Progenitor cell of endocrine pancreas (in vitro differentiated cells): ENCODE measurements at regions not wholly inside any gene's neighbourhood (a gene's known extent, or its start where the extent isn't known, plus 50 kb on each side); places are given as distances from the start of the nearest gene placed in this dataset.

Source experiments
- DNase-seq: peaks from one replicate; pipeline ENCODE4 v3.0.0; 2021; ENCODE audit warnings: low spot score; ENCODE audit not compliant: unreplicated experiment
- H3K27ac Mint-ChIP-seq: 2 replicates; pipeline ENCODE4 v1.8.0; 2021; ENCODE audit warnings: mild to moderate bottlenecking, moderate library complexity, mixed read lengths
- H3K27me3 Mint-ChIP-seq: 2 replicates; pipeline ENCODE4 v1.8.0; 2021; ENCODE audit warnings: mixed read lengths
- H3K36me3 Mint-ChIP-seq: 2 replicates; pipeline ENCODE4 v1.8.0; 2022; ENCODE audit warnings: mixed read lengths; ENCODE audit not compliant: insufficient read depth
- H3K4me1 Mint-ChIP-seq: 2 replicates; pipeline ENCODE4 v1.8.0; 2021; ENCODE audit warnings: low read depth, mixed read lengths
- H3K4me3 Mint-ChIP-seq: 2 replicates; pipeline ENCODE4 v1.8.0; 2021; ENCODE audit warnings: low read depth, mild to moderate bottlenecking, moderate library complexity, mixed read lengths
- H3K9me3 Mint-ChIP-seq: 2 replicates; pipeline ENCODE4 v1.8.0; 2021; ENCODE audit warnings: low read depth, mixed read lengths
- TF ChIP-seq, protein P1 (sequence below): fragments of 200-600 bp; sonication (generic); IDR thresholded peaks from one replicate; pipeline ENCODE4 v1.5.0; 2021; ENCODE audit warnings: antibody characterized with exemption, mild to moderate bottlenecking; ENCODE audit not compliant: unreplicated experiment

DNA sequence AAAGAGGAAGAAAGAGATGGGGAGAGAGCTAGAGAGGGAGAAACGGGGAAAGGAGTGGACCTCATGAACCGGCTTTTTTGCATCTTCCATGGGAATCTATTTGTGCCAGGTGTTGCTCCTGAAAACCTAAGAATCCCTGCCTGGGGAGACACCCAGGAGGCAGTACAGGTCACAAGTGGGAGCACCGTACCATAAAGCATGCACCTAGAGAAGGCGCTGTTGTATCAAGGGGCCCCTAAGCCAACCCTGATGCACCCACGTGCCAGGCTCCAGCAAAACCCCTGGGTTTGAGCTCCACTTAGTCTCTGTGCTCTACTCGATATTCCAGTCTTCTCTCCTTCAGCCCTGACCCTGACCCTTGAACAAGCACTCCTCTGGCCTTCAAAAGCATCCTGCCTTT, 233.6 kb downstream of the RRAGC start:
- no peaks in the 10 kb centered on the region for H3K4me1 Mint-ChIP-seq
- peaks cover 26% of the 10 kb centered on the region for H3K27me3 Mint-ChIP-seq
- no peak for DNase-seq
- no peak overlapping the region for H3K4me3 Mint-ChIP-seq
- no peak overlapping the region for H3K27ac Mint-ChIP-seq
- H3K9me3 Mint-ChIP-seq: peaks cover 4% of the 10 kb centered on the region
- no peaks in the 10 kb centered on the region for H3K36me3 Mint-ChIP-seq
- TF ChIP-seq, protein P1, sequence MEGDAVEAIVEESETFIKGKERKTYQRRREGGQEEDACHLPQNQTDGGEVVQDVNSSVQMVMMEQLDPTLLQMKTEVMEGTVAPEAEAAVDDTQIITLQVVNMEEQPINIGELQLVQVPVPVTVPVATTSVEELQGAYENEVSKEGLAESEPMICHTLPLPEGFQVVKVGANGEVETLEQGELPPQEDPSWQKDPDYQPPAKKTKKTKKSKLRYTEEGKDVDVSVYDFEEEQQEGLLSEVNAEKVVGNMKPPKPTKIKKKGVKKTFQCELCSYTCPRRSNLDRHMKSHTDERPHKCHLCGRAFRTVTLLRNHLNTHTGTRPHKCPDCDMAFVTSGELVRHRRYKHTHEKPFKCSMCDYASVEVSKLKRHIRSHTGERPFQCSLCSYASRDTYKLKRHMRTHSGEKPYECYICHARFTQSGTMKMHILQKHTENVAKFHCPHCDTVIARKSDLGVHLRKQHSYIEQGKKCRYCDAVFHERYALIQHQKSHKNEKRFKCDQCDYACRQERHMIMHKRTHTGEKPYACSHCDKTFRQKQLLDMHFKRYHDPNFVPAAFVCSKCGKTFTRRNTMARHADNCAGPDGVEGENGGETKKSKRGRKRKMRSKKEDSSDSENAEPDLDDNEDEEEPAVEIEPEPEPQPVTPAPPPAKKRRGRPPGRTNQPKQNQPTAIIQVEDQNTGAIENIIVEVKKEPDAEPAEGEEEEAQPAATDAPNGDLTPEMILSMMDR: no peak

DNA sequence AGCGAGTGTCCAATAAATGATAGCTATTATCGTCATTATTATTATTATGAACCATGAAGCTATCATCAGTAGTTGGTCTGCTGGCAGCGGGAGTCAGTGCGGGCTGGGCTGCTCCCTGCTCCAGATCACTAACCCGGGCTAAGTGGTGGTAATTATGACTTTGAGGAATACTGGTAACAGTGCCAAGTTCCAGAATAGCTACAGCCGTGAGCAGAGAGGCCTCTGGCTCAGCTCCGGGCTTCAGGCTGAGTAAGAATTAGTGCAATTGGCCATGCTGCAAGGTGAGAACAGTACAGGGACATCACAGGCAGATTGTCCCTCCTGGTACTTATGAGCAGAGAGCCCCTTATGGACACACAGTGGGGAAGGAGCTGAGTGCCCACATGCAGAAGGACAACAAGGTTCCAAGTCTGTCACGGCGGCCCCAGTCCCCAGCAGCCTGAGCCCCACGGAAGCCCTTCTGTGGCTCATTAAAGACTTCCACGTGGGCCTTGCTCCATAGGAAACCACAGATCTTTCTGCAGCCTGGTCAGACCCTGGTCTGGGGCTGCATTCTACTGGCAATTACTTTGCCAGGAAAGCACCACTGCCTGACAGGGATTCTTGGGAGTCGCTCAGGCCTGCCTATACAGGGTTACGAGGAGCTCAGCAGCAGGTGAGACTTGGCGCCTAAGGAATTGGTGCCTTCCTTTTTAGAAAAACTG, 235.1 kb downstream of the RRAGC start:
- no peaks in the 10 kb centered on the region for H3K36me3 Mint-ChIP-seq
- H3K4me3 Mint-ChIP-seq: no peak overlapping the region
- TF ChIP-seq, protein P1: no peak
- no peak overlapping the region for H3K27ac Mint-ChIP-seq
- no peak for DNase-seq
- peaks cover 23% of the 10 kb centered on the region for H3K27me3 Mint-ChIP-seq
- no peaks in the 10 kb centered on the region for H3K9me3 Mint-ChIP-seq
- no peaks in the 10 kb centered on the region for H3K4me1 Mint-ChIP-seq

DNA sequence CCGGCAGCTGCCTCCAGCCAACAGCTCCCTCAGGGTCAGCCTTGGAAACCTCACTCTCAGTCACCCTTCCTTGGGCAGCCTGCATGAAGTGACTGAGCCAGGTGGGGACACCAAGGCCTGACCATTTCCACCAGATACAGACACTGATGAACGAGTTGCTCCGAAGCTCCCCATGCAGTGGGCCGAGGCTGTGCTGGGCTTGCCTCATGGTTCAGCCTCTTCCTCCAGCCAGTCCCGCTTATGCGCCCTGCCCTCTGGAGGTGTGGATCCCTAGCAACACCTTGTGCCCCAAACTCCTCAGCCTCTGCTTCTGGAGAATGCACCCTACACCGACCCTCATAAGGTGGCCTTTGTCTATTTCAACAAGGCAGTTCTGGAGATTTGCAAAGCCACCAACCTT, 236.0 kb downstream of the RRAGC start:
- Mint-ChIP-seq H3K36me3 (no peaks in the 10 kb centered on the region), H3K4me1 (no peaks in the 10 kb centered on the region), H3K4me3 (no peak overlapping the region), H3K27me3 (peaks cover 26% of the 10 kb centered on the region), H3K27ac (no peak overlapping the region), H3K9me3 (no peaks in the 10 kb centered on the region)
- no peak for DNase-seq
- TF ChIP-seq, protein P1: no peak

DNA sequence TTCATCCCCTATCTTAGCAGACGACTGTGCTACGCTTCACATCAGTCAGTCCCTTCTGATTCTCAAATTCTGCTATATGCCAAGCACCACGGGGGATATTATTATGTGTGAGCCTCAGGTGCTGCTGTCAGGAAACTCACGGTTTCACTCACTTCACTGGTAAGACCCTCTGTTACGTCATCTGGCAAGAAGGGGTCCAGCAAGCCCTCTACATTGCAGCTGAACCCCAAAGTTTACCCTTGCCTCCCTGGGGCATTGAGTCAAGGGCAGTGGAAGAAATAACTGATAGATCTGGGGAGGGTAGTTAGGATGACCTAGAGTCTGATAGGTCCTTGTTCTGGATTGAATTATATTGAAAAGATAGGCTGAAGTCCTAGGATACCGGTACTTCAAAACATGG, 237.4 kb downstream of the RRAGC start:
- H3K27ac Mint-ChIP-seq: no peak overlapping the region
- peaks cover 26% of the 10 kb centered on the region for H3K27me3 Mint-ChIP-seq
- H3K4me1 Mint-ChIP-seq: no peaks in the 10 kb centered on the region
- TF ChIP-seq, protein P1: no peak
- H3K36me3 Mint-ChIP-seq: no peaks in the 10 kb centered on the region
- no peak overlapping the region for H3K4me3 Mint-ChIP-seq
- H3K9me3 Mint-ChIP-seq: no peaks in the 10 kb centered on the region
- DNase-seq: no peak

DNA sequence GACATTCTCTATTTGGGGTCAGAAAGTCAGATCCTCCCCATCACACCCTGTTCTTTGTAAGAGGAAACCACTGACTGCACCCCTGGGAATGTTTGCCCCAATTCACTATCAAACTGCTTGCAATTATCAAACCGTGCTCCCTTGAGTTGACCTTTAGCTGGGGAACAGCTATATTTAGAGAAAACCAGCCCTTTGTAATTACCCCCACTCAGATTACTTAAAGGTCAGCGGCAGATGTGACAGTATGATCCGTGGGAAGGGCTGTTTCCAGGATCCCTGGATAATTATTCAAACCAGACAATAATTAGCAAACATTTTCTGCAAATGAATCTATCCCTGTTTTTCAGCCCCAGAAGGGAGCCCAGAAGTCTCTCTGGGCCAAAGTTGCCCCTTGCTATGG, 242.7 kb downstream of the RRAGC start:
- H3K4me3 Mint-ChIP-seq: no peak overlapping the region
- H3K27ac Mint-ChIP-seq: no peak overlapping the region
- TF ChIP-seq, protein P1: no peak
- no peaks in the 10 kb centered on the region for H3K36me3 Mint-ChIP-seq
- no peak for DNase-seq
- no peaks in the 10 kb centered on the region for H3K9me3 Mint-ChIP-seq
- no peaks in the 10 kb centered on the region for H3K4me1 Mint-ChIP-seq
- H3K27me3 Mint-ChIP-seq: peaks cover 15% of the 10 kb centered on the region
